Psoas muscle (tissue), 7 donors: ENCODE measurements at regions not wholly inside any gene's neighbourhood (a gene's known extent, or its start where the extent isn't known, plus 50 kb on each side); places are given as distances from the start of the nearest gene placed in this dataset.

Source experiments
- ATAC-seq, 4 donors: fragments of 200-7000 bp; cut with Tn5 transposase; one replicate each; pipeline ENCODE4 v1.9.1; 2020; ENCODE audit warnings: moderate library complexity in 3 of 4, mild to moderate bottlenecking in 2 of 4
- DNase-seq, 2 donors: peaks; one replicate each; pipeline ENCODE4 v3.0.0-alpha.2; 2020
- H3K27ac ChIP-seq: fragments of 200-600 bp; one replicate; pipeline ENCODE4 v1.8.0; 2022
- H3K27me3 ChIP-seq, 3 donors: fragments of 200-600 bp in 1 of 3; one replicate each; pipeline versions ENCODE4 v1.6.1 to v1.8.0; 2013 to 2022; ENCODE audit warnings: low read length in 2 of 3, mild to moderate bottlenecking in 2 of 3, moderate library complexity in 1 of 3; ENCODE audit not compliant: insufficient read depth in 3 of 3
- H3K36me3 ChIP-seq, 2 donors: fragments of 200-600 bp in 1 of 2; one replicate each; pipeline versions ENCODE4 v1.6.1 to v1.8.0; 2013 to 2022; ENCODE audit warnings: low read depth in 1 of 2, mild to moderate bottlenecking in 1 of 2, moderate library complexity in 1 of 2; ENCODE audit not compliant: insufficient read depth in 1 of 2
- H3K4me1 ChIP-seq: fragments of 200-600 bp; one replicate; pipeline ENCODE4 v1.8.0; 2022
- H3K4me3 ChIP-seq: fragments of 200-600 bp; one replicate; pipeline ENCODE4 v1.8.0; 2022; ENCODE audit warnings: mild to moderate bottlenecking
- H3K9me3 ChIP-seq: fragments of 200-600 bp; one replicate; pipeline ENCODE4 v1.8.0; 2022
- WGBS, 3 donors: extraction: QIAGEN DNeasy Blood & Tissue Kit; methylation state at CpG; one replicate each; pipeline versions ENCODE4 v1.1.6 to v1.1.7; 2013; 5-methylcytosine and 5-hydroxymethylcytosine counted together
- intact Hi-C, 2 donors: fragments of 100-400 bp; cut with DNase I; formaldehyde crosslinking; loops; one replicate each; pipeline versions ENCODE4 v1.11.0 to v1.14.2; 2022
- TF ChIP-seq, protein P1 (sequence below): fragments of 200-600 bp; IDR thresholded peaks from one replicate; pipeline ENCODE4 v1.8.0; 2022; ENCODE audit warnings: antibody characterized with exemption
- donor health status: healthy with polysubstance abuse.
- donor health status: DM: no; HTN: no; CAD: no; lungs with moderate emphysema.
- donor health status: Bipolar disorder and iron deficiency.
- donor health status: healthy.
- donor health status: DM: yes; HTN: yes; CAD: no.
- donor health status: DM: no; HTN: no; CAD: no.
- donor health status: DM: yes; HTN: yes; CAD: no.

GRCh38 chr3:151604891-151605290, 128.8 kb upstream of the AADACL2 start:
- WGBS, 3 donors: 89 to 93% (median 92%) methylated on average over 1 of the region's 1 CpG
- H3K27ac ChIP-seq: no peak overlapping the region
- H3K36me3 ChIP-seq: no peaks in the 10 kb centered on the region
- H3K4me3 ChIP-seq: no peak overlapping the region
- TF ChIP-seq, protein P1, sequence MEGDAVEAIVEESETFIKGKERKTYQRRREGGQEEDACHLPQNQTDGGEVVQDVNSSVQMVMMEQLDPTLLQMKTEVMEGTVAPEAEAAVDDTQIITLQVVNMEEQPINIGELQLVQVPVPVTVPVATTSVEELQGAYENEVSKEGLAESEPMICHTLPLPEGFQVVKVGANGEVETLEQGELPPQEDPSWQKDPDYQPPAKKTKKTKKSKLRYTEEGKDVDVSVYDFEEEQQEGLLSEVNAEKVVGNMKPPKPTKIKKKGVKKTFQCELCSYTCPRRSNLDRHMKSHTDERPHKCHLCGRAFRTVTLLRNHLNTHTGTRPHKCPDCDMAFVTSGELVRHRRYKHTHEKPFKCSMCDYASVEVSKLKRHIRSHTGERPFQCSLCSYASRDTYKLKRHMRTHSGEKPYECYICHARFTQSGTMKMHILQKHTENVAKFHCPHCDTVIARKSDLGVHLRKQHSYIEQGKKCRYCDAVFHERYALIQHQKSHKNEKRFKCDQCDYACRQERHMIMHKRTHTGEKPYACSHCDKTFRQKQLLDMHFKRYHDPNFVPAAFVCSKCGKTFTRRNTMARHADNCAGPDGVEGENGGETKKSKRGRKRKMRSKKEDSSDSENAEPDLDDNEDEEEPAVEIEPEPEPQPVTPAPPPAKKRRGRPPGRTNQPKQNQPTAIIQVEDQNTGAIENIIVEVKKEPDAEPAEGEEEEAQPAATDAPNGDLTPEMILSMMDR: no peak
- DNase-seq (no peak), ATAC-seq (no peak)
- H3K27me3 ChIP-seq: no peaks in the 10 kb centered on the region
- intact Hi-C loops: no loop called here
- H3K4me1 ChIP-seq: no peaks in the 10 kb centered on the region
- no peaks in the 10 kb centered on the region for H3K9me3 ChIP-seq

DNA sequence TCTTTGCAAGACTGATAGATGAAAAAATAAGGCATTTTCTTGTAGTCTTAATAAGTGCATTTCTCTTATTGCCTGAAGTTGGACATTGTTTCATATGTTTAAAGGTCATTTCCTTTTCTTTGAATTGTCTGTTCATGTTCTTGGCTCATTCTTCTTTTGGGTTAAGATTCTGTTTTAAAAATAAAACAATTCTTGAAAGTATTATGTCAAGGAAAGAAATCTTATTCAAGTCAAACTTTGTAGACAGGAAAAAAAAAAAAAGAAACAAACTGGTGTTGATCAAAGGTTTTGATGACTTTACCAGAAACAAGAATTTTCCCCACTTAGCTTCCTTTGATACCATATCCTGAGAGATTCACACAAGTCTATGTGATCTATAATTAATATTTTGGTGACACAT, 132.9 kb upstream of the AADACL2 start:
- H3K36me3 ChIP-seq: no peaks in the 10 kb centered on the region
- intact Hi-C loops: no loop called here
- no peaks in the 10 kb centered on the region for H3K4me1 ChIP-seq
- H3K27ac ChIP-seq: no peak overlapping the region
- H3K27me3 ChIP-seq: no peaks in the 10 kb centered on the region
- ATAC-seq (no peak), DNase-seq (no peak)
- TF ChIP-seq, protein P1: no peak
- no peak overlapping the region for H3K4me3 ChIP-seq
- H3K9me3 ChIP-seq: no peaks in the 10 kb centered on the region

- Histone ChIP-seq H3K4me1 (no peaks in the 10 kb centered on the region), H3K27ac (no peak overlapping the region), H3K36me3 (no peaks in the 10 kb centered on the region), H3K9me3 (no peaks in the 10 kb centered on the region), H3K27me3 (no peaks in the 10 kb centered on the region), H3K4me3 (no peak overlapping the region)
- intact Hi-C loops: no loop called here
- DNase-seq (no peak), ATAC-seq (no peak)
- 75 to 80% (median 79%) methylated on average over 7 of the region's 7 CpGs for WGBS, 3 donors
- TF ChIP-seq, protein P1: no peak
Measured at GRCh38 chr3:151599103-151599672, 134.5 kb upstream of the AADACL2 start.

DNA sequence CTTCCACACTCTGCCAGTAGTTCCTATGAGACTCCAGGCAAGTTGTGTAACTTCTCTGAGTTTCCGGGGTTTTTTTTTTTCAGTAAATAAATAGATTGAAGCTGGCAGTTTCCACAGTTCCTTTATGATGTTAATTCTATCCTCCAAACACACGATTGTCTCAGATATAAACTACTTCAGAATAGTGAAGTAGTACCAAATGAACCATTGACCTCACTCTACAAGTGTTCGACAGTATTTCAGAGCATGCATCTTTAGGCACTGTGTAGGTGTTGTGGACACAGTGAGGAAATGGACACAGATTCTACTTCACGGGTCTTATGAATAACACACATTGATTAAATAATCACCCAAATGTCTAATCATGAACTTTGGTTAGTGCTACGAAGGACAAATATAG, 136.1 kb upstream of the IGSF10 start:
- DNase-seq (no peak), ATAC-seq (no peak)
- TF ChIP-seq, protein P1: no peak
- no peaks in the 10 kb centered on the region for H3K36me3 ChIP-seq
- H3K4me3 ChIP-seq: no peak overlapping the region
- no peaks in the 10 kb centered on the region for H3K27me3 ChIP-seq
- intact Hi-C loops: no loop called here
- H3K27ac ChIP-seq: no peak overlapping the region
- 86 to 92% (median 89%) methylated on average over 5 of the region's 5 CpGs for WGBS, 3 donors
- no peaks in the 10 kb centered on the region for H3K4me1 ChIP-seq
- no peaks in the 10 kb centered on the region for H3K9me3 ChIP-seq

DNA sequence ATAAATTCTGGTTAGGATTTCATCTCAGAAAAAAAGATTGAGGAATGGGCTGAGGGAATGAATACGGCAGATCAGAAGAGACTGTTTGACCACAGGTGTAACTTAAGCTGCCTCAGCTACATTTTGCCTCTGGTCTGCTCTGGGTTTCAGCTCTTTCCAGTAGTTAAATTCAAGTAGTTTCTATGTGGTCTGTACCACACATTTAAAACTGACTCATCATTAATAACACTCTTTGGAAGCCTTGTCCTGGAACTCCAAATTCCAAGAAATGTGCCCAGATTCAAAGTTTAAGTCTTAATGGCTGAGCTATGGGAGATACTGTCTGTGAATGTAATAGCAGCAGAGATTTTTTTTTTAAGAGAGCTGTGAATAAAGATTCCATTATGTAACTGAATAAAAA, 133.1 kb upstream of the IGSF10 start:
- Histone ChIP-seq H3K4me1 (no peaks in the 10 kb centered on the region), H3K27ac (no peak overlapping the region), H3K9me3 (no peaks in the 10 kb centered on the region), H3K4me3 (no peak overlapping the region), H3K27me3 (no peaks in the 10 kb centered on the region), H3K36me3 (no peaks in the 10 kb centered on the region)
- no peak for DNase-seq
- ATAC-seq: no peak
- WGBS, 3 donors: 65 to 83% (median 82%) methylated on average over 1 of the region's 1 CpG
- intact Hi-C loops: no loop called here
- TF ChIP-seq, protein P1: no peak
